Upper lobe of left lung (tissue), 4 donors: ENCODE measurements at regions not wholly inside any gene's neighbourhood (a gene's known extent, or its start where the extent isn't known, plus 50 kb on each side); places are given as distances from the start of the nearest gene placed in this dataset.

Source experiments
- EP300 ChIP-seq, 4 donors: sonication (generic); formaldehyde crosslinking; IDR thresholded peaks; one replicate each; pipeline ENCODE4 v1.5.1; 2017; ENCODE audit warnings: antibody characterized with exemption in 4 of 4, control low read depth in 2 of 4
- POLR2A ChIP-seq, 4 donors: fragments of 450-650 bp; IDR thresholded peaks; one replicate each; pipeline ENCODE4 v1.5.1; 2016 to 2017; ENCODE audit warnings: antibody characterized with exemption in 4 of 4, mild to moderate bottlenecking in 2 of 4
- TF ChIP-seq, protein P1 (sequence below), 6 experiments: fragments of 450-650 bp in 4 of 6; fragments of 200-600 bp in 2 of 6; sonication (generic) in 2 of 6; IDR thresholded peaks; one replicate each; pipeline ENCODE4 v1.5.1; 2016 to 2019; ENCODE audit warnings: antibody characterized with exemption in 6 of 6

DNA sequence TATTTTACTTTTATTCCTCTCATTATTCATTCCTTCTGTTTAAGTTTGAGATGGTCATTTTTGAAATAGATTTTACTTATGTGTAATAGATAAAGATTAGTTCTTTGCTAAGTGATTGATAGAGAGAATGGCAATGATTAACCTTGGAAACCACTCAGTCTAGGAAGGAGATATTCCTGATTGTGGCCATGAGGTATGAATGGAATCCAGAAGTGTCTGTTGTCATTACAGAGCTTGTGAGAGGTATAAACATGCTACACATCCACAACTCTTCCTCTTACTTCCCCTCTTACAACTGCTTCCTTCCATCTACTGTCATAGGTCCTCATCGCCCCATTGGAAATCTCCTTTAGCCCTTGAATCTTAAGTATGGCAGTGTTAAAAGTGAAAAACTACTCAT lies 988.8 kb upstream of the B3GALT2 start:
- TF ChIP-seq POLR2A (IDR thresholded peaks at IDR 0.05) (no peak), EP300 (IDR thresholded peaks at IDR 0.05) (no peak)
- TF ChIP-seq, protein P1, sequence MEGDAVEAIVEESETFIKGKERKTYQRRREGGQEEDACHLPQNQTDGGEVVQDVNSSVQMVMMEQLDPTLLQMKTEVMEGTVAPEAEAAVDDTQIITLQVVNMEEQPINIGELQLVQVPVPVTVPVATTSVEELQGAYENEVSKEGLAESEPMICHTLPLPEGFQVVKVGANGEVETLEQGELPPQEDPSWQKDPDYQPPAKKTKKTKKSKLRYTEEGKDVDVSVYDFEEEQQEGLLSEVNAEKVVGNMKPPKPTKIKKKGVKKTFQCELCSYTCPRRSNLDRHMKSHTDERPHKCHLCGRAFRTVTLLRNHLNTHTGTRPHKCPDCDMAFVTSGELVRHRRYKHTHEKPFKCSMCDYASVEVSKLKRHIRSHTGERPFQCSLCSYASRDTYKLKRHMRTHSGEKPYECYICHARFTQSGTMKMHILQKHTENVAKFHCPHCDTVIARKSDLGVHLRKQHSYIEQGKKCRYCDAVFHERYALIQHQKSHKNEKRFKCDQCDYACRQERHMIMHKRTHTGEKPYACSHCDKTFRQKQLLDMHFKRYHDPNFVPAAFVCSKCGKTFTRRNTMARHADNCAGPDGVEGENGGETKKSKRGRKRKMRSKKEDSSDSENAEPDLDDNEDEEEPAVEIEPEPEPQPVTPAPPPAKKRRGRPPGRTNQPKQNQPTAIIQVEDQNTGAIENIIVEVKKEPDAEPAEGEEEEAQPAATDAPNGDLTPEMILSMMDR (IDR thresholded peaks at IDR 0.05): no peak
